H1 (cell line): ENCODE measurements at regions not wholly inside any gene's neighbourhood (a gene's known extent, or its start where the extent isn't known, plus 50 kb on each side); places are given as distances from the start of the nearest gene placed in this dataset.

Source experiments
- CTCF ChIP-seq, 3 experiments: IDR thresholded peaks; 1 replicate in 2 of 3; 2 replicates in 1 of 3; pipeline versions ENCODE4 v1.5.1 to v1.6.1; 2011; ENCODE audit warnings: low read length in 3 of 3, mild to moderate bottlenecking in 3 of 3, inconsistent platforms in 2 of 3, low read depth in 1 of 3, moderate library complexity in 1 of 3; ENCODE audit not compliant: insufficient read depth in 1 of 3; ENCODE audit errors: control extremely low read depth in 1 of 3
- EGR1 ChIP-seq: IDR thresholded peaks from 2 replicates; pipeline ENCODE4 v1.6.1; 2011; ENCODE audit warnings: low read depth, low read length, borderline replicate concordance
- POLR2A ChIP-seq, 2 experiments: IDR thresholded peaks; 1 replicate in 1 of 2; 2 replicates in 1 of 2; pipeline ENCODE4 v1.6.1; 2011; ENCODE audit warnings: low read depth in 2 of 2, low read length in 2 of 2, mild to moderate bottlenecking in 2 of 2; ENCODE audit errors: control extremely low read depth in 1 of 2
- POLR2AphosphoS5 ChIP-seq: IDR thresholded peaks from 2 replicates; pipeline ENCODE4 v1.6.1; 2011; ENCODE audit warnings: low read depth, low read length

DNA sequence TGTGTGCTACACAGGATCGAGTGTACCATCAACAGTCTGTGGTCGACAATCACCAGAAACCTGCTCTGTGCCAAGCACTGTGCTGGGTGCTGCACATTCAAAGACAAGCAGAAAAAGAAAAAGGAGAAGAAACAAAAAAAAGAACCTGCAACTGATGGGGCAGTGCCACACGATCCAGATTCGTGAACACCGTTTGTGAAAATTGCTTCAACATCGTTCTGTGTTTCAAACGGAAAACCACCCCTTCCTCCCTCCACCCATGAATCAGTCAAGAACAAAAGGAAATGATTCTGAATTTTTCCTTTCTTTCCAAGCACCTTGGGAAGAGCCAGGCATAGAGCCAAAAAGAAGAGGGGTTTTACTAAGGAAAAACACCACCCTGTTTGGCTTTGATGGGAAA lies 129.2 kb upstream of the ARID1B start:
- no peak for TF ChIP-seq POLR2AphosphoS5
- TF ChIP-seq CTCF (IDR thresholded peaks at IDR 0.05; ENCODE audit: control extremely low read depth in 1 of 3, insufficient read depth in 1 of 3, low read depth in 1 of 3, low read length in 3 of 3) = no peak
- no peak for TF ChIP-seq POLR2A (IDR thresholded peaks at IDR 0.05; ENCODE audit: control extremely low read depth in 1 of 2, low read depth in 2 of 2, low read length in 2 of 2)
- no peak for TF ChIP-seq EGR1
